Psoas muscle (tissue), 7 donors: ENCODE measurements at regions not wholly inside any gene's neighbourhood (a gene's known extent, or its start where the extent isn't known, plus 50 kb on each side); places are given as distances from the start of the nearest gene placed in this dataset.
A peak's percentile ranks its signal among the peaks of the same experiment; 100 is the strongest.

ENCODE experiments used
- ATAC-seq, 4 donors: fragments of 200-7000 bp; cut with Tn5 transposase; one replicate each; pipeline ENCODE4 v1.9.1; 2020; ENCODE audit warnings: moderate library complexity in 3 of 4, mild to moderate bottlenecking in 2 of 4
- DNase-seq, 2 donors: peaks; one replicate each; pipeline ENCODE4 v3.0.0-alpha.2; 2020
- H3K27ac ChIP-seq: fragments of 200-600 bp; one replicate; pipeline ENCODE4 v1.8.0; 2022
- H3K27me3 ChIP-seq, 3 donors: fragments of 200-600 bp in 1 of 3; one replicate each; pipeline versions ENCODE4 v1.6.1 to v1.8.0; 2013 to 2022; ENCODE audit warnings: low read length in 2 of 3, mild to moderate bottlenecking in 2 of 3, moderate library complexity in 1 of 3; ENCODE audit not compliant: insufficient read depth in 3 of 3
- H3K36me3 ChIP-seq, 2 donors: fragments of 200-600 bp in 1 of 2; one replicate each; pipeline versions ENCODE4 v1.6.1 to v1.8.0; 2013 to 2022; ENCODE audit warnings: low read depth in 1 of 2, mild to moderate bottlenecking in 1 of 2, moderate library complexity in 1 of 2; ENCODE audit not compliant: insufficient read depth in 1 of 2
- H3K4me1 ChIP-seq: fragments of 200-600 bp; one replicate; pipeline ENCODE4 v1.8.0; 2022
- H3K4me3 ChIP-seq: fragments of 200-600 bp; one replicate; pipeline ENCODE4 v1.8.0; 2022; ENCODE audit warnings: mild to moderate bottlenecking
- H3K9me3 ChIP-seq: fragments of 200-600 bp; one replicate; pipeline ENCODE4 v1.8.0; 2022
- CTCF ChIP-seq: fragments of 200-600 bp; IDR thresholded peaks from one replicate; pipeline ENCODE4 v1.8.0; 2022; ENCODE audit warnings: antibody characterized with exemption
- WGBS, 3 donors: extraction: QIAGEN DNeasy Blood & Tissue Kit; methylation state at CpG; one replicate each; pipeline versions ENCODE4 v1.1.6 to v1.1.7; 2013; 5-methylcytosine and 5-hydroxymethylcytosine counted together
- intact Hi-C, 2 donors: fragments of 100-400 bp; cut with DNase I; formaldehyde crosslinking; loops; one replicate each; pipeline versions ENCODE4 v1.11.0 to v1.14.2; 2022
- donor health status: healthy with polysubstance abuse.
- donor health status: DM: no; HTN: no; CAD: no; lungs with moderate emphysema.
- donor health status: Bipolar disorder and iron deficiency.
- donor health status: healthy.
- donor health status: DM: yes; HTN: yes; CAD: no.
- donor health status: DM: no; HTN: no; CAD: no.
- donor health status: DM: yes; HTN: yes; CAD: no.

- intact Hi-C loops = no loop called here
- no peaks in the 10 kb centered on the region for H3K9me3 ChIP-seq
- no peak for TF ChIP-seq CTCF
- ATAC-seq = no peak
- WGBS, 3 donors = 87 to 88% (median 88%) methylated on average over 35 to 39 of the region's 39 CpGs
- no peak overlapping the region for H3K4me3 ChIP-seq
- no peaks in the 10 kb centered on the region for H3K36me3 ChIP-seq
- H3K27ac ChIP-seq = no peak overlapping the region
- no peaks in the 10 kb centered on the region for H3K27me3 ChIP-seq
- peak in 1 of 2 donors; percentile 41 for DNase-seq
- H3K4me1 ChIP-seq = no peaks in the 10 kb centered on the region
Observed at GRCh38 chr12:38159591-38160317, 156.8 kb upstream of the ALG10B start.

GRCh38 chr12:38160318-38161122 is 156.1 kb upstream of the ALG10B start:
- no peak for DNase-seq
- intact Hi-C loops = no loop called here
- Histone ChIP-seq H3K4me1 (no peaks in the 10 kb centered on the region), H3K27me3 (no peaks in the 10 kb centered on the region), H3K27ac (no peak overlapping the region), H3K9me3 (no peaks in the 10 kb centered on the region), H3K36me3 (no peaks in the 10 kb centered on the region), H3K4me3 (no peak overlapping the region)
- TF ChIP-seq CTCF = no peak
- WGBS, 3 donors = 89 to 93% (median 90%) methylated on average over 41 of the region's 41 CpGs
- ATAC-seq = no peak

- intact Hi-C loops = no loop called here
- no peaks in the 10 kb centered on the region for H3K9me3 ChIP-seq
- no peaks in the 10 kb centered on the region for H3K36me3 ChIP-seq
- ATAC-seq (no peak), DNase-seq (no peak)
- H3K27ac ChIP-seq = no peak overlapping the region
- no peak for TF ChIP-seq CTCF
- 89 to 92% (median 91%) methylated on average over 37 to 38 of the region's 38 CpGs for WGBS, 3 donors
- H3K4me3 ChIP-seq = no peak overlapping the region
- H3K27me3 ChIP-seq = no peaks in the 10 kb centered on the region
- no peaks in the 10 kb centered on the region for H3K4me1 ChIP-seq
Observed at GRCh38 chr12:38161123-38162000, 155.2 kb upstream of the ALG10B start.

- no peak overlapping the region for H3K4me3 ChIP-seq
- 89 to 92% (median 90%) methylated on average over 19 of the region's 19 CpGs for WGBS, 3 donors
- H3K9me3 ChIP-seq = no peaks in the 10 kb centered on the region
- H3K4me1 ChIP-seq = no peaks in the 10 kb centered on the region
- H3K27me3 ChIP-seq = no peaks in the 10 kb centered on the region
- no peak for TF ChIP-seq CTCF
- intact Hi-C loops = no loop called here
- H3K36me3 ChIP-seq = no peaks in the 10 kb centered on the region
- no peak overlapping the region for H3K27ac ChIP-seq
- DNase-seq (no peak), ATAC-seq (no peak)
Observed at GRCh38 chr12:38162013-38162412, 154.6 kb upstream of the ALG10B start.
